SU-DHL-6 (cell line): ENCODE measurements at regions not wholly inside any gene's neighbourhood (a gene's known extent, or its start where the extent isn't known, plus 50 kb on each side); places are given as distances from the start of the nearest gene placed in this dataset.

ENCODE experiments used
- H2AFZ ChIP-seq: fragments of 200-600 bp; sonication (generic); 2 replicates; pipeline ENCODE4 v1.6.1; 2014; ENCODE audit warnings: low read depth, mild to moderate bottlenecking, moderate library complexity, mixed read lengths, antibody characterized with exemption, low read length; ENCODE audit not compliant: severe bottlenecking
- H3F3A ChIP-seq: fragments of 200-600 bp; shearing (Covaris generic); 2 replicates; pipeline ENCODE4 v1.6.0; 2016; ENCODE audit warnings: antibody characterized with exemption, mild to moderate bottlenecking; ENCODE audit not compliant: insufficient read depth
- H3K27ac ChIP-seq: fragments of 200-600 bp; sonication (generic); 2 replicates; pipeline ENCODE4 v1.5.1; 2016; ENCODE audit warnings: low read depth, mild to moderate bottlenecking, low read length, moderate library complexity, mixed read lengths
- H3K27me3 ChIP-seq: fragments of 200-600 bp; sonication (generic), shearing (Covaris generic); 2 replicates; pipeline ENCODE4 v1.6.0; 2014; ENCODE audit warnings: mild to moderate bottlenecking, low read length
- H3K36me3 ChIP-seq: fragments of 200-600 bp; sonication (generic); 2 replicates; pipeline ENCODE4 v1.6.1; 2014; ENCODE audit warnings: mild to moderate bottlenecking, low read length, mixed read lengths
- H3K4me2 ChIP-seq: fragments of 300-600, 200-600 bp; shearing (Covaris generic), sonication (generic); 2 replicates; pipeline ENCODE4 v1.6.0; 2014; ENCODE audit warnings: low read length, low read depth, mild to moderate bottlenecking; ENCODE audit not compliant: poor library complexity, severe bottlenecking
- H3K4me3 ChIP-seq: fragments of 200-600 bp; sonication (generic); 2 replicates; pipeline ENCODE4 v1.5.1; 2014; ENCODE audit warnings: antibody characterized with exemption, low read length, mild to moderate bottlenecking, mixed read lengths; ENCODE audit not compliant: insufficient read depth, poor library complexity, severe bottlenecking
- H3K79me2 ChIP-seq: fragments of 200-600 bp; sonication (generic); 2 replicates; pipeline ENCODE4 v1.6.1; 2014; ENCODE audit warnings: mild to moderate bottlenecking, low read length, moderate library complexity; ENCODE audit not compliant: insufficient read depth
- H3K9ac ChIP-seq: fragments of 200-600 bp; sonication (generic); 2 replicates; pipeline ENCODE4 v1.7.0; 2014; ENCODE audit warnings: mild to moderate bottlenecking, low read length
- H3K9me2 ChIP-seq: fragments of 200-600 bp; sonication (generic); replicated peaks from 2 replicates; pipeline ENCODE4 v1.6.1; 2014; ENCODE audit warnings: low read length; ENCODE audit not compliant: insufficient read depth
- H3K9me3 ChIP-seq: fragments of 200-600 bp; sonication (generic); 2 replicates; pipeline ENCODE4 v1.6.1; 2014; ENCODE audit warnings: low read length, mixed read lengths; ENCODE audit not compliant: insufficient read depth
- H4K20me1 ChIP-seq: fragments of 200-600 bp; sonication (generic); 2 replicates; pipeline ENCODE4 v1.6.1; 2014; ENCODE audit warnings: low read depth, mild to moderate bottlenecking, antibody characterized with exemption, low read length, moderate library complexity, mixed read lengths
- CTCF ChIP-seq: fragments of 200-600 bp; sonication (generic); IDR thresholded peaks from one replicate; pipeline ENCODE4 v1.5.1; 2017; ENCODE audit warnings: antibody characterized with exemption, mild to moderate bottlenecking, low read length, moderate library complexity; ENCODE audit not compliant: insufficient read depth, poor library complexity, severe bottlenecking
- EZH2phosphoT487 ChIP-seq: fragments of 200-600 bp; sonication (generic), shearing (Covaris generic); conservative IDR thresholded peaks from 2 replicates; pipeline ENCODE4 v1.6.1; 2018; ENCODE audit warnings: mild to moderate bottlenecking, antibody characterized with exemption, low read length, moderate library complexity, mixed read lengths

- Histone ChIP-seq H2AFZ (no peak overlapping the region), H3K36me3 (no peaks in the 10 kb centered on the region), H3F3A (no peaks in the 10 kb centered on the region), H3K27me3 (no peaks in the 10 kb centered on the region), H3K4me3 (no peak overlapping the region), H3K27ac (no peak overlapping the region), H3K9me2 (no peaks in the 10 kb centered on the region), H3K9me3 (no peaks in the 10 kb centered on the region), H4K20me1 (no peaks in the 10 kb centered on the region), H3K4me2 (no peak overlapping the region), H3K79me2 (no peaks in the 10 kb centered on the region), H3K9ac (no peak overlapping the region)
- TF ChIP-seq EZH2phosphoT487 (no peak), CTCF (no peak)
Measured at GRCh38 chr4:141462361-141462760, 174.0 kb upstream of the IL15 start.

- Histone ChIP-seq H3K27ac (no peak overlapping the region), H3K79me2 (no peaks in the 10 kb centered on the region), H3K36me3 (no peaks in the 10 kb centered on the region), H3F3A (no peaks in the 10 kb centered on the region), H3K4me3 (no peak overlapping the region), H3K4me2 (no peak overlapping the region), H3K9me2 (no peaks in the 10 kb centered on the region), H2AFZ (no peak overlapping the region), H4K20me1 (no peaks in the 10 kb centered on the region), H3K9ac (no peak overlapping the region), H3K27me3 (no peaks in the 10 kb centered on the region), H3K9me3 (no peaks in the 10 kb centered on the region)
- TF ChIP-seq EZH2phosphoT487 (no peak), CTCF (no peak)
Measured at GRCh38 chr4:141463678-141464077, 172.7 kb upstream of the IL15 start.

GRCh38 chr4:141464366-141464765 lies 172.0 kb upstream of the IL15 start:
- Histone ChIP-seq H3K79me2 (no peaks in the 10 kb centered on the region), H3K27ac (no peak overlapping the region), H3K4me2 (no peak overlapping the region), H4K20me1 (no peaks in the 10 kb centered on the region), H3K27me3 (no peaks in the 10 kb centered on the region), H2AFZ (no peak overlapping the region), H3K9me2 (no peaks in the 10 kb centered on the region), H3K4me3 (no peak overlapping the region), H3K9ac (no peak overlapping the region), H3K9me3 (no peaks in the 10 kb centered on the region), H3K36me3 (no peaks in the 10 kb centered on the region), H3F3A (no peaks in the 10 kb centered on the region)
- TF ChIP-seq CTCF (no peak), EZH2phosphoT487 (no peak)

- H3F3A ChIP-seq = no peaks in the 10 kb centered on the region
- no peaks in the 10 kb centered on the region for H3K9me3 ChIP-seq
- H3K36me3 ChIP-seq = no peaks in the 10 kb centered on the region
- H3K79me2 ChIP-seq = no peaks in the 10 kb centered on the region
- no peak overlapping the region for H3K9ac ChIP-seq
- no peak overlapping the region for H3K4me2 ChIP-seq
- H3K4me3 ChIP-seq = no peak overlapping the region
- H3K27ac ChIP-seq = no peak overlapping the region
- no peaks in the 10 kb centered on the region for H3K9me2 ChIP-seq
- no peak overlapping the region for H2AFZ ChIP-seq
- H4K20me1 ChIP-seq = no peaks in the 10 kb centered on the region
- no peaks in the 10 kb centered on the region for H3K27me3 ChIP-seq
- no peak for TF ChIP-seq EZH2phosphoT487
- no peak for TF ChIP-seq CTCF
Measured at GRCh38 chr4:141465171-141465570, 171.2 kb upstream of the IL15 start.
